ENCODE measurements at regions not wholly inside any gene's neighbourhood (a gene's known extent, or its start where the extent isn't known, plus 50 kb on each side); places are given as distances from the start of the nearest gene placed in this dataset.
"Not testable (repeated sequence)": the region's sequence is repeated elsewhere in the genome, so short reads cannot be mapped to it uniquely, and the experiment has no call there.

GRCh38 chr6:16822975-16823717 lies 61.9 kb upstream of the ATXN1 start:
- CTCF ChIA-PET = no interaction called here

GRCh38 chr6:16822529-16822928 lies 61.3 kb upstream of the ATXN1 start:
- Histone ChIP-seq H3K4me3 (ENCODE audit: low read depth, low read length, poor library complexity, severe bottlenecking) (no peak overlapping the region), H3K27me3 (replicated peaks; ENCODE audit: insufficient read depth, low read depth, low read length, poor library complexity) (no peaks in the 10 kb centered on the region), H3K4me1 (ENCODE audit: insufficient read depth, low read length, poor library complexity, severe bottlenecking) (no peaks in the 10 kb centered on the region), H3K9me3 (ENCODE audit: low read depth, low read length, poor library complexity, severe bottlenecking) (no peaks in the 10 kb centered on the region), H3K36me3 (ENCODE audit: insufficient read depth, low read length, poor library complexity, severe bottlenecking) (no peaks in the 10 kb centered on the region), H3K27ac (ENCODE audit: low read depth, low read length, poor library complexity, severe bottlenecking) (no peak overlapping the region)
- intact Hi-C loops (cut with micrococcal nuclease; ENCODE audit: unreplicated experiment) = no loop called here
- no peak for TF ChIP-seq CTCF (conservative IDR thresholded peaks at IDR 0.05; ENCODE audit: low read depth, low read length)
- TF ChIP-seq EZH2 (IDR thresholded peaks at IDR 0.05; ENCODE audit: borderline replicate concordance, low read depth, low read length, poor library complexity, severe bottlenecking) = no peak
- POLR2A ChIA-PET (ENCODE audit: low non-redundant PET) = interaction anchor here (0.6 kb wide), 1 partner anchor 9 kb away, joined by 3 read pairs; no protein-coding TSS in a partner anchor
- CTCF ChIA-PET = no interaction called here
- BruUV-seq (replicated peaks) = no TSS peak
- DNase-seq (ENCODE audit: low spot score) = no peak

More at GRCh38 chr6:16822975-16823717, 61.9 kb upstream of the ATXN1 start:
- Histone ChIP-seq H3K27me3 (replicated peaks; ENCODE audit: insufficient read depth, low read depth, low read length, poor library complexity) (no peaks in the 10 kb centered on the region), H3K36me3 (ENCODE audit: insufficient read depth, low read length, poor library complexity, severe bottlenecking) (no peaks in the 10 kb centered on the region), H3K4me3 (ENCODE audit: low read depth, low read length, poor library complexity, severe bottlenecking) (no peak overlapping the region), H3K9me3 (ENCODE audit: low read depth, low read length, poor library complexity, severe bottlenecking) (no peaks in the 10 kb centered on the region), H3K27ac (ENCODE audit: low read depth, low read length, poor library complexity, severe bottlenecking) (no peak overlapping the region), H3K4me1 (ENCODE audit: insufficient read depth, low read length, poor library complexity, severe bottlenecking) (no peaks in the 10 kb centered on the region)
- no peak for DNase-seq (ENCODE audit: low spot score)
- no TSS peak for BruUV-seq (replicated peaks)
- no peak for TF ChIP-seq CTCF (conservative IDR thresholded peaks at IDR 0.05; ENCODE audit: low read depth, low read length)
- no peak for TF ChIP-seq EZH2 (IDR thresholded peaks at IDR 0.05; ENCODE audit: borderline replicate concordance, low read depth, low read length, poor library complexity, severe bottlenecking)
- POLR2A ChIA-PET (ENCODE audit: low non-redundant PET) = interaction anchor here (0.6 kb wide), 1 partner anchor 9 kb away, joined by 3 read pairs; no protein-coding TSS in a partner anchor
- intact Hi-C loops (cut with micrococcal nuclease; ENCODE audit: unreplicated experiment) = no loop called here

- Histone ChIP-seq H3K36me3 (ENCODE audit: insufficient read depth, low read length, poor library complexity, severe bottlenecking) (no peaks in the 10 kb centered on the region), H3K27me3 (replicated peaks; ENCODE audit: insufficient read depth, low read depth, low read length, poor library complexity) (no peaks in the 10 kb centered on the region), H3K27ac (ENCODE audit: low read depth, low read length, poor library complexity, severe bottlenecking) (no peak overlapping the region), H3K4me3 (ENCODE audit: low read depth, low read length, poor library complexity, severe bottlenecking) (no peak overlapping the region), H3K4me1 (ENCODE audit: insufficient read depth, low read length, poor library complexity, severe bottlenecking) (no peaks in the 10 kb centered on the region), H3K9me3 (ENCODE audit: low read depth, low read length, poor library complexity, severe bottlenecking) (no peaks in the 10 kb centered on the region)
- CTCF ChIA-PET = no interaction called here
- no peak for DNase-seq (ENCODE audit: low spot score)
- TF ChIP-seq EZH2 (IDR thresholded peaks at IDR 0.05; ENCODE audit: borderline replicate concordance, low read depth, low read length, poor library complexity, severe bottlenecking) (no peak), CTCF (conservative IDR thresholded peaks at IDR 0.05; ENCODE audit: low read depth, low read length) (no peak)
- POLR2A ChIA-PET (ENCODE audit: low non-redundant PET) = no interaction called here
- intact Hi-C loops (cut with micrococcal nuclease; ENCODE audit: unreplicated experiment) = no loop called here
- no TSS peak for BruUV-seq (replicated peaks)
Measured at GRCh38 chr6:16821834-16822264, 60.6 kb upstream of the ATXN1 start.

- H3K27ac ChIP-seq (ENCODE audit: low read depth, low read length, poor library complexity, severe bottlenecking); H3K4me1 ChIP-seq (ENCODE audit: insufficient read depth, low read length, poor library complexity, severe bottlenecking); DNase-seq (ENCODE audit: low spot score); H3K36me3 ChIP-seq (ENCODE audit: insufficient read depth, low read length, poor library complexity, severe bottlenecking); H3K9me3 ChIP-seq (ENCODE audit: low read depth, low read length, poor library complexity, severe bottlenecking); intact Hi-C loops (cut with micrococcal nuclease; ENCODE audit: unreplicated experiment); H3K27me3 ChIP-seq (replicated peaks; ENCODE audit: insufficient read depth, low read depth, low read length, poor library complexity); POLR2A ChIA-PET (ENCODE audit: low non-redundant PET); H3K4me3 ChIP-seq (ENCODE audit: low read depth, low read length, poor library complexity, severe bottlenecking); BruUV-seq (replicated peaks): not testable (repeated sequence)
- CTCF ChIA-PET = interaction anchor here (0.6 to 1.1 kb wide), 3 partner anchors 49 to 145 kb away, joined by 3 read pairs; no protein-coding TSS in a partner anchor
Measured at GRCh38 chr6:16820262-16820661, 59.0 kb upstream of the ATXN1 start.
